Peyer's patch (tissue), 4 donors: ENCODE measurements at regions not wholly inside any gene's neighbourhood (a gene's known extent, or its start where the extent isn't known, plus 50 kb on each side); places are given as distances from the start of the nearest gene placed in this dataset.

Experiments
- DNase-seq, 3 donors: peaks; one replicate each; pipeline ENCODE4 v3.0.0-alpha.2; 2017 to 2019
- H3K27ac ChIP-seq, 4 donors: fragments of 200-600 bp; sonication (generic); one replicate each; pipeline ENCODE4 v1.5.1; 2016 to 2019
- H3K27me3 ChIP-seq, 2 donors: fragments of 200-600 bp; sonication (generic); one replicate each; pipeline ENCODE4 v1.5.1; 2019
- H3K36me3 ChIP-seq, 3 donors: fragments of 200-600 bp; sonication (generic); one replicate each; pipeline ENCODE4 v1.5.1; 2016 to 2019
- H3K4me1 ChIP-seq, 4 donors: fragments of 200-600 bp; sonication (generic); one replicate each; pipeline ENCODE4 v1.5.1; 2016 to 2019
- H3K4me3 ChIP-seq, 4 donors: fragments of 200-600 bp; sonication (generic); 1 replicate in 3 of 4; 2 replicates in 1 of 4; pipeline ENCODE4 v1.5.1; 2016 to 2019; ENCODE audit warnings: mild to moderate bottlenecking in 1 of 4
- H3K9me3 ChIP-seq, 4 donors: fragments of 200-600 bp; sonication (generic); one replicate each; pipeline ENCODE4 v1.5.1; 2016 to 2019; ENCODE audit warnings: mild to moderate bottlenecking in 1 of 4
- POLR2A ChIP-seq, 2 donors: fragments of 450-650 bp; IDR thresholded peaks; one replicate each; pipeline ENCODE4 v1.5.1; 2017; ENCODE audit warnings: antibody characterized with exemption in 2 of 2, mild to moderate bottlenecking in 2 of 2, moderate library complexity in 2 of 2
- TF ChIP-seq, protein P1 (sequence below), 6 experiments: fragments of 450-650 bp in 4 of 6; fragments of 200-600 bp in 2 of 6; sonication (generic) in 1 of 6; IDR thresholded peaks; one replicate each; pipeline ENCODE4 v1.5.1; 2017 to 2019; ENCODE audit warnings: antibody characterized with exemption in 6 of 6, mild to moderate bottlenecking in 3 of 6, moderate library complexity in 1 of 6

DNA sequence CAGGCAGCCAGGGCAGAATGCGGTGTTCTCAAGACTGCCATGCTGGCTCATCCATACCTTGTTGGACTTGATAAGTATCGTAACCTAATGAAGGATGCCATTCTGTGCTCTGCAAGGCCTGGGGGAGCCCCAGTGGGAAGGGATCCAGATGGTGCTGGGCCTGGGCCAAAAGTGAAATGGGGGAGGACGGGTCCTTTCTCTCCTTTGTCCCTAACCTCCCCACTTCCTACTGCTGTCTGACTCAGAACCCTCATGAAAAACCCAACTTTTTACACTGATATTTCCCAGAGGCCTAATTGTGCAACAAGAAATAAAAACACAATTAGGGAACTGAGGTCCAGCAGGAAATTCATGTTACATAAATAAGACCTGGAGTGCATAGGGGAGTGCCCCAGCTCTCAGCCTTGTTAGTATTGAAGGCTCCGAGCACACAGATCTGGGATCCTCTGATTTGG, 193.7 kb upstream of the SVIL start:
- H3K27me3 ChIP-seq, result no peaks in the 10 kb centered on the region
- H3K9me3 ChIP-seq, result no peaks in the 10 kb centered on the region
- no peaks in the 10 kb centered on the region for H3K4me1 ChIP-seq
- no peaks in the 10 kb centered on the region for H3K36me3 ChIP-seq
- TF ChIP-seq, protein P1, sequence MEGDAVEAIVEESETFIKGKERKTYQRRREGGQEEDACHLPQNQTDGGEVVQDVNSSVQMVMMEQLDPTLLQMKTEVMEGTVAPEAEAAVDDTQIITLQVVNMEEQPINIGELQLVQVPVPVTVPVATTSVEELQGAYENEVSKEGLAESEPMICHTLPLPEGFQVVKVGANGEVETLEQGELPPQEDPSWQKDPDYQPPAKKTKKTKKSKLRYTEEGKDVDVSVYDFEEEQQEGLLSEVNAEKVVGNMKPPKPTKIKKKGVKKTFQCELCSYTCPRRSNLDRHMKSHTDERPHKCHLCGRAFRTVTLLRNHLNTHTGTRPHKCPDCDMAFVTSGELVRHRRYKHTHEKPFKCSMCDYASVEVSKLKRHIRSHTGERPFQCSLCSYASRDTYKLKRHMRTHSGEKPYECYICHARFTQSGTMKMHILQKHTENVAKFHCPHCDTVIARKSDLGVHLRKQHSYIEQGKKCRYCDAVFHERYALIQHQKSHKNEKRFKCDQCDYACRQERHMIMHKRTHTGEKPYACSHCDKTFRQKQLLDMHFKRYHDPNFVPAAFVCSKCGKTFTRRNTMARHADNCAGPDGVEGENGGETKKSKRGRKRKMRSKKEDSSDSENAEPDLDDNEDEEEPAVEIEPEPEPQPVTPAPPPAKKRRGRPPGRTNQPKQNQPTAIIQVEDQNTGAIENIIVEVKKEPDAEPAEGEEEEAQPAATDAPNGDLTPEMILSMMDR (IDR thresholded peaks at IDR 0.05), result no peak
- TF ChIP-seq POLR2A (IDR thresholded peaks at IDR 0.05), result no peak
- H3K27ac ChIP-seq, result no peak overlapping the region
- DNase-seq, result no peak
- no peak overlapping the region for H3K4me3 ChIP-seq

DNA sequence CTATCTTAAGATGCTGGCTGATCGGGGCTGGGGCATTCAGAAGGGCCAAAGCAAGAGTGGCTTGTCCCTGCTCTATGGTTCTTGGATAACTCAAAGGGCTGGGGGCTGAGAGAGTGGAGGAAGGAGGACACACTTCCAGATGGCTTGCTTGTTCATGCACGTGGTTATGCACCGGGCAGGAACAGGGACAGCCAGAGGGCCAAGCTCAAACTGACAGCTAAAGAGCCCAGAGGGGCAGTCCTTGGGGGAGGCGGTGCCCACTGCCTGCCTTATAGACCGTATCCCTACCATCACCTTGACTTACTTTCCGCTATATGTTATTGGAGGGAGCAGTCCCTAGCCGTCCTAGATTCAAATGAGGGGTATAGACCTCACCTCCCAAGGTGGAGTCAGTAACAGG, 192.7 kb upstream of the SVIL start:
- no peak overlapping the region for H3K27ac ChIP-seq

DNA sequence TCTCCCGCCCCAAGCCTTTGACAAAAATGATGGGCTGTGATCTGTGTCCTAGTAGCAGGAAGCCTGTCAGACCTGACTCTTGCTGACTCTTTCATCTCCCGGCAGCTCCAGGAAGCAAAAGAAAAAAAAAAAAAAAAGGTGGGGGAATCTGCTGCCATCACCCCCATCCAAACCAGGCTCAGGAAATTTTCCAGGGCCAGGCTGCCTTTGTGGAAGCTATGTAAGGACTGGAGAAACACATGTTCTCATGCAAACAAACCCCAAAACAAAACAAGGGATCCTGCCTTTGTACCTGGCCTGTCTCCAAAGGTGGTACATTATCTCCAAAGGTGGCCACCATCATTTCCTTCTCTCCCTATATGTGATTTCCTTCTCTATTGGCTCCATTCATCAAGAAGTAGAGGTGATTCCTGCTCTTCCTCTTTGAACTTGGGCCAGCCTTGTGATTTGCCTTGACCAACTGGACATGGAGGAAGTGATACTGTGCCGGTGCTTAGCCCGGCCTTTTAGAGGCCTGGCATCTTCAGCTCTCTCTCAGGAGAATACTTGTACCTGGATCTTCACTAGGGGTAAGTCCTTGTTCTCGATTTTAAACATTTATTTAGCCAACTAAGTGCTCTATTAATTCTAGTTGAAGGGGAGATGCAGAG, 192.2 kb upstream of the SVIL start:
- TF ChIP-seq, protein P1 (IDR thresholded peaks at IDR 0.05), result no peak
- no peaks in the 10 kb centered on the region for H3K4me1 ChIP-seq
- H3K9me3 ChIP-seq, result no peaks in the 10 kb centered on the region
- no peaks in the 10 kb centered on the region for H3K27me3 ChIP-seq
- no peak overlapping the region for H3K27ac ChIP-seq
- H3K36me3 ChIP-seq, result no peaks in the 10 kb centered on the region
- DNase-seq, result no peak
- no peak overlapping the region for H3K4me3 ChIP-seq

More for the DNA sequence above, 192.7 kb upstream of the SVIL start:
- DNase-seq, result no peak
- Histone ChIP-seq H3K4me1 (no peaks in the 10 kb centered on the region), H3K9me3 (no peaks in the 10 kb centered on the region), H3K4me3 (no peak overlapping the region), H3K36me3 (no peaks in the 10 kb centered on the region), H3K27me3 (no peaks in the 10 kb centered on the region)
- TF ChIP-seq POLR2A (IDR thresholded peaks at IDR 0.05), result no peak
- TF ChIP-seq, protein P1 (IDR thresholded peaks at IDR 0.05), result no peak

DNA sequence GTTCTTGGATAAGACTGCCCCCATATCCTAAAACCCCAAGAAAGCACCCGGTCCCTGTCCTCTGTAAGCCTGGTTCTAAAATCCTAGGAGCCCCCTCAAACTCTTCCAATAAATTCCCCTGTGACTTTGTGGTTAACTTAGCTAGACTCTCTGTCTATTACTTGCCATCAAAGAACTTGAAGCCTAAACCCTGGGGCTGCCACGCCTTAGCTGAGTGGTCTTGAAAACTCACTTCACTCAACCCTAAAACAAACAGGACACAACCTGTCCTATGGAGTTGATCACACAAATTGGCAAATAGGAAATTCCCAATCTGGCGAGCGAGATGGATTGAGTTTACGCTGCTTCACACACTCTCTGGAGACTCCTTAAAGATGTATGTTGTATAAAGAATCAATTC, 191.4 kb upstream of the SVIL start:
- Histone ChIP-seq H3K4me1 (no peaks in the 10 kb centered on the region), H3K4me3 (no peak overlapping the region)
- TF ChIP-seq, protein P1 (IDR thresholded peaks at IDR 0.05), result no peak
- TF ChIP-seq POLR2A (IDR thresholded peaks at IDR 0.05), result no peak

DNA sequence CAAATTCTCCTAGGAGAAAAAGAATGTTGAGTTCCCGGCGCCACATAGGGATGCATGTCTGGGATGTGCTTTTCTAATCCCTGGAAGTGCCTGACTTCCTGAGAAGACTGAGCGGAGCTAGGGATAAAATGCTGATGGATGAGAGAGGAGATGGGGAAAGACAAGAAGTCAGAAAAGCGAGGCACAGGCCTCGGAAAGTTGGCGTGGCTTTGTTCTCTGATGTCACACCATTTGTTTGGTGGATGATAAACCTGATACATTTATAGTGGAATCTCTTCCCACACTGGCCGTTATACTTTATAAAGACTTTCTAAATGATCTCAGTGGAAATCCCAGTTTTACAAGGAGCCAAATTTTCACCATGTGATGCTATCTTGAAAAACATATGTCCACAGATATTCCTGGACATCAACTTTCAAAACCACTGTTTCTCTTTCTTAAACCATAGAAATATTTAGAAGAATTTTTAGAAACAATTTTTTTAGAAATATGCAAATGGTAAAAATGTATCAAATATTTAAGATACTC, 188.8 kb upstream of the SVIL start:
- Histone ChIP-seq H3K4me1 (no peaks in the 10 kb centered on the region), H3K4me3 (no peak overlapping the region), H3K27ac (no peak overlapping the region), H3K36me3 (no peaks in the 10 kb centered on the region), H3K9me3 (no peaks in the 10 kb centered on the region), H3K27me3 (no peaks in the 10 kb centered on the region)
- TF ChIP-seq, protein P1 (IDR thresholded peaks at IDR 0.05), result no peak
- TF ChIP-seq POLR2A (IDR thresholded peaks at IDR 0.05), result no peak
- DNase-seq, result no peak

More for the DNA sequence above, 191.4 kb upstream of the SVIL start:
- Histone ChIP-seq H3K9me3 (no peaks in the 10 kb centered on the region), H3K27ac (no peak overlapping the region), H3K27me3 (no peaks in the 10 kb centered on the region), H3K36me3 (no peaks in the 10 kb centered on the region)
- no peak for DNase-seq
